ENCODE measurements at regions not wholly inside any gene's neighbourhood (a gene's known extent, or its start where the extent isn't known, plus 50 kb on each side); places are given as distances from the start of the nearest gene placed in this dataset.

DNA sequence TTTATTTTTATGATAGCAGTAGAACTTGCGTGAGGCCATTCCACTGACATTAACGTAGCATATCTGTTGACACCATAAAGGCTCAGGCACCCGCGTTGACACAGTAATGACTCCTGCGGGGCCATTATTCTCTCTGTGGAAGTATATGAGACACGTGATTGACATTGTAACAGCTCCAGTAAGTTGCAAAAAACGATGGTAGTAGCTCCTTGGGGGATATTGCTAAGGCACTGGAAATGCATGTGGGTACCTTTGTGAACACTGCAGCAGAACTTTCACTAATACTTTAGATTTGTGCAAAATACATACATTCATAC, 918.8 kb upstream of the CDH8 start:
- TF ChIP-seq, protein P1, sequence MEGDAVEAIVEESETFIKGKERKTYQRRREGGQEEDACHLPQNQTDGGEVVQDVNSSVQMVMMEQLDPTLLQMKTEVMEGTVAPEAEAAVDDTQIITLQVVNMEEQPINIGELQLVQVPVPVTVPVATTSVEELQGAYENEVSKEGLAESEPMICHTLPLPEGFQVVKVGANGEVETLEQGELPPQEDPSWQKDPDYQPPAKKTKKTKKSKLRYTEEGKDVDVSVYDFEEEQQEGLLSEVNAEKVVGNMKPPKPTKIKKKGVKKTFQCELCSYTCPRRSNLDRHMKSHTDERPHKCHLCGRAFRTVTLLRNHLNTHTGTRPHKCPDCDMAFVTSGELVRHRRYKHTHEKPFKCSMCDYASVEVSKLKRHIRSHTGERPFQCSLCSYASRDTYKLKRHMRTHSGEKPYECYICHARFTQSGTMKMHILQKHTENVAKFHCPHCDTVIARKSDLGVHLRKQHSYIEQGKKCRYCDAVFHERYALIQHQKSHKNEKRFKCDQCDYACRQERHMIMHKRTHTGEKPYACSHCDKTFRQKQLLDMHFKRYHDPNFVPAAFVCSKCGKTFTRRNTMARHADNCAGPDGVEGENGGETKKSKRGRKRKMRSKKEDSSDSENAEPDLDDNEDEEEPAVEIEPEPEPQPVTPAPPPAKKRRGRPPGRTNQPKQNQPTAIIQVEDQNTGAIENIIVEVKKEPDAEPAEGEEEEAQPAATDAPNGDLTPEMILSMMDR (IDR thresholded peaks at IDR 0.05): no peak

DNA sequence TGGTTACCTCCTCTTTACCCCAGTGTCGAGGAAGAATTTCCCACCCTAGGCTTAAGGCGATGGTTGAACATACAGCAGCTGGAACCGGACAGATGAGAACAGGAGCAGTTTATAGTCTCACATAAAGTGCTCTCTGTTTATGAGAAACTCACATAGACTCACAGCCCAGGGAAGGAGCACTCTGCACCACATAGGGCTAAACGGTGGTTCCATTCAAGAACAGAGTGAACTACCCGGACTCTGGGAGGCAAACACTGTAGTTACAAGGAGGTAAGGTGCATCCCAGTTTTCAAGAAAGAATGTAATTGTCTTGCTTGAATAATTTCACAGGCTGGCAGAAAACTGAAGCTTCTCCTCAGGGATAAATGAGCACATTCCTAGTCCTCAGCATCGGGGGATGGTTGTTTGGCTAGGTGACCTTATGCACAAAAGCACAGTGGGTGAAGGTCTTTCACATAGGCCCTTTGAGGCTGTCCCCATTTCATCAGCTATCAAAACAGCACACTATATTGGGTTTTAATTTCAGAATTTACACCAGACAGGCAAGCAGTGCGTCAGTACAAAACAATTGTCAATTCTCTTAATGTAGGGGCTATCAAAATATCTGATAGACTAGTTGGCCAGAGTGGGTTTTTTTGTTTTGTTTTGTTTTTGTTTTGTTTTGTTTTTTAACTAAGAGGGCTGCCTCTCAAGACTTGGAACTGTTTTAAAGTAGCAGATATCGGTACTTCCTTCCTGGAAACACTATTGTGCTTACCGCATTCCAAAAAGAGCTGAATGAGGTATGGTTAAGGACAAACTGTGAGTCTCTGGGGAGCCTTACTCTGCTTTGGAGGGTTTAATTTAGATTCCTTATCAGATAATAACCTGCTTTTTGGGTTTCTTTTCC, 918.1 kb upstream of the CDH8 start:
- DNase-seq (ENCODE audit: low spot score) (no peak), ATAC-seq (ENCODE audit: low FRiP score) (no peak)
- TF ChIP-seq, protein P1 (IDR thresholded peaks at IDR 0.05): no peak

More for the DNA sequence above, 918.8 kb upstream of the CDH8 start:
- DNase-seq (ENCODE audit: low spot score): no peak
- no peak for ATAC-seq (ENCODE audit: low FRiP score)

DNA sequence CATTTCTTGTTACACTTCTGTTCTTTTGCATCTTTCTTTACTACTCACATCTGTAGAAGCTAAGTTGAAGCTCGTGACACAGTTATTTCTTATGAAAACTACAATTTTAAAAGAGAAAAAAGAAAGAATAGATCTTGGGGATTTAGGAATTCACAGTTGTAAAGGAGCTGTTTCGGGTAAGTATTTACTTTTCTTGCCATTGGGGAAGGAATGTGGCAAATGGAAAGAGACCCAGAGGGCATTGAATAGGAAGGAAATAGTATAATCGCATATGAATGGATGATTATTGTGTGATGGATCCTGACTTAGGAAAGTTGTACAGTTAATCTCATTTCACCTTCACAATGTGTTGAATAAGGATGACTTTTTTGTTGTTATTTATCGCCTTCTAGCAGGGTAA, 914.1 kb upstream of the CDH8 start:
- TF ChIP-seq, protein P1 (IDR thresholded peaks at IDR 0.05): no peak
- DNase-seq (ENCODE audit: low spot score): no peak
- ATAC-seq (ENCODE audit: low FRiP score): no peak

DNA sequence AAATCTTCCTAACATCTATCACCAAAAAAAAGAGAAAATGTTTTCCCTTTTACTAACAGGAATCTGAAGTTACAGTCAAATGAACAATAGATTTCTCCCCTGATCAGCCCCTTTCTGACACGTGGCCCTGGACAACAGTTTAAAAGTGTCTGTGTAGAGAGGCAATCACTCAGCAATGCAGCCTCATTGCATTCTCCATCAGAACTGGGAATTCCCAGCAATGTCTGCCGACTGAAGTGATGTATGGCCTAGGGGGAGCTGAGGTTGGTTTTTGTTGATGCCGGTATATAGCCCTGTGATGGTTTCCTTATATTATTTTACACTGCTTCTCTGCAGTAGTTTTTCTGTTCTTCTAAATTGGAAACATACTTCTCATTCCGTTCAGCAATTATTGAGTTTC, 904.3 kb upstream of the CDH8 start:
- ATAC-seq (ENCODE audit: low FRiP score) (no peak), DNase-seq (ENCODE audit: low spot score) (no peak)
- TF ChIP-seq, protein P1 (IDR thresholded peaks at IDR 0.05): no peak

DNA sequence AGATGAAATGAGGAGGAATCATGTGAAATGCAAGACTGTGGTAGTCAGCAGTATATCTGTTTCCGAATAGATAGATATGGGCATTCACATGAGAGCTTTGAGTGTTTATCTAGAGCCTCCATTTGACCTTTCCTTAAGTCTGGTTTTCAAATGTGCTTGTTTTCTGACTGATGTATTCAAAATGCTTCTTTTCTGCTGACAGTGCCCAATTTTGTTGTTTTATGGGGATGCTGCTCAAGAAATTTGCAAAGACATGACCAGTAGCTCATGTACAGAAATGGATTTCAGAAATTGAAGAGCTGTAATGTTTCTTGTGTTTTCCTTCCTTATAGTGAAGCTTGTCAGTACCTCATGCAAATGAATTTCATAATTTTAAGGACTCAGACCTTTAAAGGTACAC, 903.4 kb upstream of the CDH8 start:
- TF ChIP-seq, protein P1 (IDR thresholded peaks at IDR 0.05): no peak
- DNase-seq (ENCODE audit: low spot score) (no peak), ATAC-seq (ENCODE audit: low FRiP score) (no peak)

DNA sequence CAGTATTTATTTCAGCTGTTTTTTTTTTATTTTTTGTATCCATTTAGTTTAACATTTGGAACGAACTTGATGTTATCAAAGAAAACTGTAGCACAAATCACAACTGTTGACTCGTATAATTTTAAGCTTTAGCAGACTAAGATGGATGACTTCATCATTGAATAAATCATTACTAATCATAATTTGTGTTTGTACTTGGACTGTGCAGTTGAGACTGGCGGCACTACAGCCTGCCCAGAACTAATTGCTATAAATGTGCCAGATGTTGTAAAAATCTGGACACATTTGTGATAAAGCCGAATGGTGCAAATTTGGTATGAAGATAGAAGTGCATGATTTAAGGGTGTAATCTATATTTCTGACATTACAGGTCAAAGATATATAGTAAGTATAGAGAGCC, 897.7 kb upstream of the CDH8 start:
- no peak for ATAC-seq (ENCODE audit: low FRiP score)
- no peak for DNase-seq (ENCODE audit: low spot score)
- TF ChIP-seq, protein P1 (IDR thresholded peaks at IDR 0.05): no peak

DNA sequence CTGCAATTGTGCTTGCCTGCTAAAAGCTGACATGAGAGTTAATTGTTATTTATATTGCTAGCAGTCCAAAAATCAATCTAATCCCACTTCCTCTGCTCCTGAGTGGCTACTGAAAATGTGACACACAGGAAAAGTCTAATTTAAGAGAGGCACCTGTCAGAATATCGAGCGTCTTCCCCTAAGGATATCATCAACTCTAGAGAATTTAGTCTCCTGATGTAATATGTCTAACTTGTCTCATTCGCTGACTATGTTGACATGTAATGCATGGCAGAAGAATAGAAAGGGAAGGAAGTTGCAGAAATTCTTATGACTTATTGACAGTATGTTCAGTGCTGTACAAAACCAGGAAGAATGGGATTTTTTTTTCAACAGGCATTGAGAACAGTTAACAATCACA, 893.4 kb upstream of the CDH8 start:
- DNase-seq (ENCODE audit: low spot score): no peak
- ATAC-seq (ENCODE audit: low FRiP score): no peak
- TF ChIP-seq, protein P1 (IDR thresholded peaks at IDR 0.05): no peak

Measured in omental fat pad (tissue), 3 donors.